HG03135 (cell line): ENCODE measurements at regions not wholly inside any gene's neighbourhood (a gene's known extent, or its start where the extent isn't known, plus 50 kb on each side); places are given as distances from the start of the nearest gene placed in this dataset.

Experiments
- ATAC-seq: cut with Tn5 transposase; IDR thresholded peaks from one replicate; pipeline ENCODE4 v1.9.1; 2021; ENCODE audit warnings: mild to moderate bottlenecking, moderate library complexity; ENCODE audit not compliant: unreplicated experiment

- ATAC-seq, result no peak
Observed at GRCh38 chr5:10173716-10174115, 76.0 kb downstream of the ATPSCKMT start.

DNA sequence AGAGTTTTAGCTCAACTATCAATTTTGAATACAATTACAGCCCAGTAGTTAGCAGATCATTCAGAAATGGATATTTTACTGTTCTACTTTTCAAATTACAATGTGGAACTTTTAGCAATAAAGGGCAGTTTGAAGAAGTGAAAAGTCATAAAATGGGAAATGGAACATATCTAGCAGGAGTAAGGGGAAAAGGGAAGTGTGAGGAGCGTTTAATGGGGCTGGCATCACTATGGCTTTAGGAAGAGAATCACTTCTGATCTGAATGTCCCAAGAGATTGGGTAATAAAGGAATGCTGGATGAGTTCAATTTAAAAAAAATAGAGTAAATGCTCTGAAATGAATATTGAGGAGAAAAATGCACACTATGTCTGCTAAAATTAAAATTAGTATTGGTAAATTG lies 77.4 kb downstream of the ATPSCKMT start:
- no peak for ATAC-seq

GRCh38 chr5:10169359-10169758 lies 80.3 kb downstream of the ATPSCKMT start:
- ATAC-seq, result no peak

- no peak for ATAC-seq
Observed at GRCh38 chr5:10168254-10168653, 81.4 kb downstream of the ATPSCKMT start.

DNA sequence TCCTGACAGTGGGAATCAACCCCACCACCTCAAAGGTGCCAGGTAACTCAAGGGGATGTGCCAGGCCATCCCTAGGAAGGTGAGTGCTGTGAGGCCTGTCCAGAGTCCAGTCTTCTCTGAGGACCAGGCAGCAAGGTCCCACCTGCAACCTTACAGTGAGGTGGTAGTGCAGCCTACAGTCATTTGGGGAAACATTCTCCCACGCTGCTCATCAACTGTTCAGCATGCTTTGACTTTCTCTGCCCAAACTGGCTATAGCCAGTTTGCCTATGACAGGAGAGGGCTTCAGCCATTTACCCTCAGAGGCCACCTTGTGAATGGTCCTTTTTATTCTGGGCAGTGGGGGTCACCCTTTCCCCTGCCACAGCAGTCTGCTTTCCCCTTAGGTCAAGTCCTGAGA lies 81.9 kb downstream of the ATPSCKMT start:
- ATAC-seq, result no peak

DNA sequence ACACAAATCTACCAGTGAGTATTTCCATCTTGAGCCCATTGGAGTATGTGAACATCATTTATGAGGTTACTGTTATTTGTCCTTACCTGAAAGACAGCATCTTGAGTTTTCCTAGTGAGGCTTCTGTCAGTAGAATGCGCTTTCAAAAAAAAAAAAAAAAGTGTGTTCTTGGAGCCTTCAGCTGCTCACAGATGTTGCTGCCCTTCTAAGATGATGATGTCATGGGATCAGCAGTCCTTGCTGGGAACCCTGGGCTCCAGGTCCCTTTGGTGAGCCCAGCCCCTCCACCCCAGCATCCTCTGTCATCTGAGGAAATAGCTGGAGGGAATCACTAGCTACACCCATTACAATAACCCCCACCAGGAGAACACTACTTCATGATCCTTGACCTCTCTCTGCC lies 83.3 kb downstream of the ATPSCKMT start:
- ATAC-seq, result no peak

GRCh38 chr5:10162468-10162867 lies 87.2 kb downstream of the ATPSCKMT start:
- ATAC-seq, result no peak

DNA sequence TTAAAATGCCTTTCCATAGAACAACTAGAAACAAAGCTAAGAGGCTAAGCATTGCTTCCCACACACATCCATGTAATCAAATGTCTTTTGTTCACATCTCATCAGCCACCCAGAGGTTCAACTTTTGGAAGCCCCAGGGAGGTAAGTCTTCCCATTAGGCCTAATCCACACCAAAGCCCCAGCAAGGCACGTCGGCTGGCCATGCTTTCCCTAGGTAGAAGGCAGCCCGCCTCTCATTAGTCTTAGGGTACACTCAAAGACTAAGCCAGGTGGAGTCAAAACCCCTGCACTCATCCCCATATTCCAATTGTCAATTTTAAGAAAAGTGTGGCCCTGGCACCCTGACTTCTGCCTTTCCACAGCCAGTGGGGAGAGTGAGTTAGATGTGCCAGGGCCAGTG lies 87.9 kb downstream of the ATPSCKMT start:
- no peak for ATAC-seq

GRCh38 chr5:10160241-10160640 lies 89.4 kb downstream of the ATPSCKMT start:
- no peak for ATAC-seq

- ATAC-seq, result no peak
Observed at GRCh38 chr5:10158886-10159285, 90.8 kb downstream of the ATPSCKMT start.

- no peak for ATAC-seq
Observed at GRCh38 chr5:10157085-10157669, 92.5 kb downstream of the ATPSCKMT start.

DNA sequence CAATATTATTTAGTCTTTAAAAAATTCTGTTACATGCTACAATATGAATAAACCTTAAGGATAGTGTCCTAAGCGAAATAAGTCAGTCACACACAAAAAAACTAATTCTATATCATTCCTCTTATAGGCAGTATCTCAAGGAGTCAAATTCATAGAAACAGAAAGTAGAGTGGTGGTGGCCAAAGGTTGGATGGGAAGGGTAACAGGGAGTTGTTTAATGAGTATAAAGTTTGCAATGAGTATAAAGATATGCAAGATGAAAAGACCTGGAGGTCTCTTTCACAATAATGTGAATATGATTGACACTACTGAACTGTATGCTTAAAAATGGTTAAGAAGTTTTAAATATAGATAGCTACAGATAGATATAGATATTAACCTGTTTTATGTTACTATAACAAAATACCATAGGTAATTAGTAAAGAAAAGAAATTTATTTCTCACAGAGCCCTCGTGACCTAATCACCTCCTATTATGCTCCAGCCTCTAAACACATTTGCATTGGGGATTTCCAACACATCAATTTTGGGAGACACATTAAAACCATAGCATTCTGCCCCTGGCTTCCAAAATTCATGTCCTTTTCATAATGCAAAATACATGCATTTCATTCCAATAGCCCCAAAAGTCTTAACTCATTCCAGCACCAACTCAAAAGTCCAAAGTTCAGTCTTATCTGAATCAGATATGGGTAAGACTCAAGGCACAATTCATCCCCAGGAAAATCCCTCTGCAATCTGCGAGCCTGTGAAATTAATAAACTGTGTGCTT lies 93.6 kb downstream of the ATPSCKMT start:
- no peak for ATAC-seq

GRCh38 chr5:10153808-10154537 lies 95.7 kb downstream of the ATPSCKMT start:
- ATAC-seq, result no peak

DNA sequence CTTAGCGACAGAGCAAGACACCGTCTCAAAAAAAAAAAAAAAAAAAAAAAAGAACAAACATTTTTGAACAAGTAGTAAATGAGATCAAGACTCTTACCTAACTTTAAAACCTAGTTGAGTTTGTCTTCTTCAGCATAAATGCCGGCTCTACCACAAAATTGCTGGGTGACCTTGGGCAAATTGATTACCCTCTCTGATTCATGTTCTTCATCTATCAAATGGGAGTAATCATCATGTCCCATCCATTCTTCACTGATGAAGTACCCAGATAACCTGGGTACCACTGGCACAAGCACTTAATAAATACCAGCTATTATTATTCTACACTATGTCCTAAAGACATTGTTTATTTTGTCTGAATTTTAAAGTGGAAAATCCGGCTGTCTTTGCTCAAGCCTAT lies 96.3 kb downstream of the ATPSCKMT start:
- ATAC-seq, result no peak

- no peak for ATAC-seq
Observed at GRCh38 chr5:10151656-10152055, 98.0 kb downstream of the ATPSCKMT start.

DNA sequence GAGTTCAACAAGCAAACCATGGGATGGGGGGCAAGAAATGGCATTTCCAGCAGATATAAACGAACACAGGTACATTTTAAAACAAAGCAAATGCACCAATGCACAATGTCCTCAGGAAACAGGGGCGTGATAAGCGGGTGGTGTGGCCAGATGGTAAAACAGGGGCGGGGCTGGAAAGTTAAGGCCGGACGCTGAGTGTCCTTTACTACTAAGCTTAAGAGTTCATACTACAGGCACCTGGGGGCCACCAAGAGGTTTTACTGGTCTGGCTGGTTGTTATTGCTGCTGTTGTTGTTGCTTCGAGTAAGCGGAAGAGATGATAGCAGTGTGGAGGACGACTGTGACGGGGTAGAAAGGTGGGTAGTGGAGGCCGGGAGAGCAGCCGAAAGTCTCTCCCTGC lies 99.8 kb downstream of the ATPSCKMT start:
- ATAC-seq, result no peak

GRCh38 chr5:10145923-10146401 lies 103.7 kb downstream of the ATPSCKMT start:
- ATAC-seq, result no peak

DNA sequence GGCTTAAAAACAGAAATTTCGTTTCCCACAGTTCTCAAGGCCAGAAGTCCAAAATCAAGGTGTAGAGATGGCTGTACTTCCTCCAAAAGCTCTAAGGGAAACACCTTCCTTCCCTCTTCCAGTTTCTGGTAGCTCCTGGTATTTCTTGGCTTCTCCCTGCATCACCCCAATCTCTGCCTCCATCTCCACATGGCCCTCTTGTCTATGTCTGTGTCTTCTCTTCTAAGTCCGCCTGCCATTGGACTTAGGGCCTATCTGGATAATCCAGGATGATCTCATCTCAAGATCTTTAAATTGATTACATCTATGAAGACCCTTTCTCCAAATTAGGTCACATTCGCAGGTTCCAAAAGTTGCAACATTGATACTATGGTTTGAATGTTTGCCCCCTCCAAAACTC lies 105.6 kb downstream of the ATPSCKMT start:
- no peak for ATAC-seq

DNA sequence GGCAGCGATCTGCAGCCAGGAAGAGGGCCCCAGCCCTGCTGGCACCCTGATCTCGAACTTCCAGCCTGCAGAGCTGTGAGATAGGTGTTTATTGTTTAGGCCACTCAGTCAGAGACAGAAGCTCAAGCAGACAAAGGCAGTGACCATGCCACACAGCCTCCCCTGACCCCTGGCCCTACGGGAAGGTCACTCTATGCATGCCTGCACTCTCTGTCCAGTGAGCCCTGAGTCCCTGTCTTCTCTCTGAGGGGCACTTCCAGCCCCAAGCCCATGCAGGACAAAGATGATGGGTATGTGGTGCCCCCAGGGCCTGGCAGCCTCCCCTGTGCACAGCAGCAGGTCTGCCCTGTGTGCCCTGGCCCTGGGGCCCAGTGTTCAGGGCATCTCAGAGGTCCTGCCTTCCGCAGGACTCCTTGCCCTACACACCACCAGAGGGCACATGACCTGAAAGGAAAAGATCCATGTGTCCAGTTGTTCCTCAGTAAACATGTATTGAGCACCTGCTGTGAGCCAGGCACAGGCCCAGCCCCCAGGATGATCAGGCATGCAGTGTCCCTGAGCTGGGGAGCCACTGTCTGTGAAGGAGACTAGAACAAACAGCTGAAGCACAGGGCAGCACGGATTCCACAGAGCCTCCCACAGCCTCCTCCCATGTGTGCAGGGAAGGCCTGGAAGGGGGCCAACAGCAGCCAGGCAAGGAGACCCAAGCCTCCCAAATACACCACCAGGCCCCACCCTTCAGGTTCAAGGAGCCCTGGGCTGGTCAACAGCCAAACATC lies 109.3 kb downstream of the ATPSCKMT start:
- ATAC-seq, result no peak

- no peak for ATAC-seq
Observed at GRCh38 chr5:10138395-10139057, 111.2 kb downstream of the ATPSCKMT start.

DNA sequence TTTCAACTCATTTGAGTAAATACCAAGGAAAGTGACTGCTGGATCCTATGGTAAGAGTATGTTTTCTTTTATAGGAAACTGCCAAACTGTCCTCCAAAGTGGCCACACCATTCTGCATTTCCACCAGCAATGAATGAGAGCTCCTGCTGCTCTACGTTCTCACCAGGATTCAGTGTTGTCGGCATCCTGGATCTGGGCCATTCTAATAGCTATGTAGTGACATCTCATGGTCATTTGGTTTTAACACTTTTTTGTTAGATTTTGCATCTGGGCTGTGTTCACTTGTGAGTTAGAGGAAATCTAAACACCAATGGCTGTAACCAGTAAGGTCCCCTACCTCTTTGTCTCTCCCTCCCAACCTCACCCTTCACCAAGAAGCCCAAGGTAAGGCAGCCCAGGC lies 115.9 kb downstream of the ATPSCKMT start:
- ATAC-seq, result no peak
